ENCODE measurements at regions not wholly inside any gene's neighbourhood (a gene's known extent, or its start where the extent isn't known, plus 50 kb on each side); places are given as distances from the start of the nearest gene placed in this dataset.

DNA sequence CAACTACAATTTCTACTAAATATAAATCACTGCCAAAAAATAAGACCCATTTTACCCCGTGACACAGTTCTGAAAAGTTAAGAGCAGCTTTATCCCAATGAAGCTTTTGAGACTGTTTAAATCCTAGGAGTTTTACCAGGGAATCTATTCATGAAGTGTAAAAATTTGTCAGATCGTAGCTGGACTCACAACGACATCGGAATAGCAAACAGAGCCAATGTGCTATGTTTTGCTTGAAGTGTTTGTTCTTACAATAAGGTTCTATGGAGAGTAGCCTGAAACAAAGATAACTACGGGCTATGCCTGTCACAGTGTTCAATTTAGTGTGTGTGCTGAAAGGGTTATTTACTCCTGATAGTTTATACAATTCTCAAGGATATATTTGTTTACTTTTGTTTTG, 78.5 kb upstream of the L3MBTL4 start:
- Mint-ChIP-seq H3K9me3 (ENCODE audit: unreplicated experiment) (no peaks in the 10 kb centered on the region), H3K27me3 (ENCODE audit: insufficient read depth, unreplicated experiment) (peaks cover 12% of the 10 kb centered on the region), H3K4me3 (ENCODE audit: unreplicated experiment) (no peak overlapping the region), H3K36me3 (ENCODE audit: insufficient read depth, unreplicated experiment) (no peaks in the 10 kb centered on the region), H3K27ac (ENCODE audit: unreplicated experiment) (no peak overlapping the region), H3K4me1 (ENCODE audit: low read depth, unreplicated experiment) (no peaks in the 10 kb centered on the region)
- Histone ChIP-seq H3K4me1 (no peaks in the 10 kb centered on the region), H3K27me3 (replicated peaks; ENCODE audit: control insufficient read depth, insufficient read depth, low read length) (no peaks in the 10 kb centered on the region; the same call in 1 of the 2 replicates), H3K9me3 (no peaks in the 10 kb centered on the region), H3K4me3 (ENCODE audit: low read depth, low read length) (no peak overlapping the region), H3K36me3 (ENCODE audit: control insufficient read depth, insufficient read depth, low read length) (no peaks in the 10 kb centered on the region)
- ChIA-PET CTCF (no interaction called here), POLR2A (no interaction called here)
- DNase-seq: no peak
- intact Hi-C loops (cut with micrococcal nuclease; ENCODE audit: unreplicated experiment): no loop called here
- TF ChIP-seq, protein P1, sequence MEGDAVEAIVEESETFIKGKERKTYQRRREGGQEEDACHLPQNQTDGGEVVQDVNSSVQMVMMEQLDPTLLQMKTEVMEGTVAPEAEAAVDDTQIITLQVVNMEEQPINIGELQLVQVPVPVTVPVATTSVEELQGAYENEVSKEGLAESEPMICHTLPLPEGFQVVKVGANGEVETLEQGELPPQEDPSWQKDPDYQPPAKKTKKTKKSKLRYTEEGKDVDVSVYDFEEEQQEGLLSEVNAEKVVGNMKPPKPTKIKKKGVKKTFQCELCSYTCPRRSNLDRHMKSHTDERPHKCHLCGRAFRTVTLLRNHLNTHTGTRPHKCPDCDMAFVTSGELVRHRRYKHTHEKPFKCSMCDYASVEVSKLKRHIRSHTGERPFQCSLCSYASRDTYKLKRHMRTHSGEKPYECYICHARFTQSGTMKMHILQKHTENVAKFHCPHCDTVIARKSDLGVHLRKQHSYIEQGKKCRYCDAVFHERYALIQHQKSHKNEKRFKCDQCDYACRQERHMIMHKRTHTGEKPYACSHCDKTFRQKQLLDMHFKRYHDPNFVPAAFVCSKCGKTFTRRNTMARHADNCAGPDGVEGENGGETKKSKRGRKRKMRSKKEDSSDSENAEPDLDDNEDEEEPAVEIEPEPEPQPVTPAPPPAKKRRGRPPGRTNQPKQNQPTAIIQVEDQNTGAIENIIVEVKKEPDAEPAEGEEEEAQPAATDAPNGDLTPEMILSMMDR (IDR thresholded peaks at IDR 0.05; ENCODE audit: insufficient read depth in 1 of 2, low read depth in 1 of 2, low read length in 1 of 2, severe bottlenecking in 1 of 2, unreplicated experiment in 1 of 2): no peak
- no TSS peak for BruUV-seq (replicated peaks)

DNA sequence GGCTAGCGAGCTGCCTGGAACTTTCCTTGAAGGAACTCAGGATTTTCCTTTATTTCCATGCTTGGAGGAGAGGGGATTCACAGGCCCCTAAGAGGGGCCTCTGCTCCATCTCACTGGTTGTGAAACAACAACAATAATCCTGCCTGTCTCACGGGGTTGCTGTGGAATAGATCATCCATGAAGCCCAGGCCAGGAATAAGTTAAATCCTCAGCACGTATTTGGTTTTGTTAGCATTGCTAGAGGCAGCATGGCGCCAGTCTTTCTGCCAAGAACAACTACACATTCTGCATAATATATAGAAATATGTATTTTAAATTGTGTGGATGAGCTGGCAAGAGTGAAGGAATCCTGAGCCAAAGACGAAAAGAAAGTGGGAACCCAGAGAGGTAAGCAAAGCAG, 80.8 kb upstream of the L3MBTL4 start:
- Mint-ChIP-seq H3K27ac (ENCODE audit: unreplicated experiment) (no peak overlapping the region), H3K4me1 (ENCODE audit: low read depth, unreplicated experiment) (no peaks in the 10 kb centered on the region), H3K27me3 (ENCODE audit: insufficient read depth, unreplicated experiment) (peaks cover 10% of the 10 kb centered on the region), H3K4me3 (ENCODE audit: unreplicated experiment) (no peak overlapping the region), H3K9me3 (ENCODE audit: unreplicated experiment) (no peaks in the 10 kb centered on the region), H3K36me3 (ENCODE audit: insufficient read depth, unreplicated experiment) (no peaks in the 10 kb centered on the region)
- Histone ChIP-seq H3K9me3 (no peaks in the 10 kb centered on the region), H3K4me1 (no peaks in the 10 kb centered on the region), H3K36me3 (ENCODE audit: control insufficient read depth, insufficient read depth, low read length) (no peaks in the 10 kb centered on the region), H3K27me3 (replicated peaks; ENCODE audit: control insufficient read depth, insufficient read depth, low read length) (no peaks in the 10 kb centered on the region; the same call in 1 of the 2 replicates), H3K4me3 (ENCODE audit: low read depth, low read length) (no peak overlapping the region)
- TF ChIP-seq, protein P1 (IDR thresholded peaks at IDR 0.05; ENCODE audit: insufficient read depth in 1 of 2, low read depth in 1 of 2, low read length in 1 of 2, severe bottlenecking in 1 of 2, unreplicated experiment in 1 of 2): no peak
- no TSS peak for BruUV-seq (replicated peaks)
- ChIA-PET POLR2A (no interaction called here), CTCF (no interaction called here)
- intact Hi-C loops (cut with micrococcal nuclease; ENCODE audit: unreplicated experiment): no loop called here
- no peak for DNase-seq

DNA sequence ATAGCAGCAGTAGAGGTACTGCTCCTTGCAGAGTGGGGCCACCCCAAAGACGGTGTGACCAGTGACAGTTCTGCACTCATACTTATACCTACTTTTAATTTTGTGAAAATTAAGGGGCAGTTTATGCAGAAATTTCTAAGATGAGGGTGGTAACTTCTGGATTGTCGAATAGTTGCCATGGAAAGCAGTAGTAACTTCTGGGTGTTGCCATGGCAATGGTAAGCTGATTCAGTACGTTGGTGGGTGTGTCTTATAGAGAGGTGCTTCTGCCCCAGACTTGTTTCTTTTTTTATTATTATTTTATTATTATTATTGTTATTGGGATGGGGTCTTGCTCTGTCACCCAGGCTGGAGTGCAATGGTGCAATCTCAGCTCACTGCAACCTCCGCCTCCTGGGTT, 82.8 kb upstream of the L3MBTL4 start:
- no peaks in the 10 kb centered on the region; the same call in none of the 2 replicates for H3K27me3 ChIP-seq (replicated peaks; ENCODE audit: control insufficient read depth, insufficient read depth, low read length)
- no peak overlapping the region for H3K27ac Mint-ChIP-seq (ENCODE audit: unreplicated experiment)
- CTCF ChIA-PET: no interaction called here
- H3K9me3 ChIP-seq: no peaks in the 10 kb centered on the region
- POLR2A ChIA-PET: no interaction called here
- TF ChIP-seq, protein P1 (IDR thresholded peaks at IDR 0.05; ENCODE audit: insufficient read depth in 1 of 2, low read depth in 1 of 2, low read length in 1 of 2, severe bottlenecking in 1 of 2, unreplicated experiment in 1 of 2): no peak
- H3K36me3 Mint-ChIP-seq (ENCODE audit: insufficient read depth, unreplicated experiment): no peaks in the 10 kb centered on the region
- H3K4me1 Mint-ChIP-seq (ENCODE audit: low read depth, unreplicated experiment): no peaks in the 10 kb centered on the region
- intact Hi-C loops (cut with micrococcal nuclease; ENCODE audit: unreplicated experiment): no loop called here
- BruUV-seq (replicated peaks): no TSS peak
- H3K4me3 Mint-ChIP-seq (ENCODE audit: unreplicated experiment): no peak overlapping the region
- no peak for DNase-seq
- H3K27me3 Mint-ChIP-seq (ENCODE audit: insufficient read depth, unreplicated experiment): peaks cover 20% of the 10 kb centered on the region
- H3K9me3 Mint-ChIP-seq (ENCODE audit: unreplicated experiment): no peaks in the 10 kb centered on the region
- H3K4me1 ChIP-seq: no peaks in the 10 kb centered on the region
- H3K36me3 ChIP-seq (ENCODE audit: control insufficient read depth, insufficient read depth, low read length): no peaks in the 10 kb centered on the region
- H3K4me3 ChIP-seq (ENCODE audit: low read depth, low read length): no peak overlapping the region

All from Caco-2 (cell line).